ENCODE measurements at regions not wholly inside any gene's neighbourhood (a gene's known extent, or its start where the extent isn't known, plus 50 kb on each side); places are given as distances from the start of the nearest gene placed in this dataset.

DNA sequence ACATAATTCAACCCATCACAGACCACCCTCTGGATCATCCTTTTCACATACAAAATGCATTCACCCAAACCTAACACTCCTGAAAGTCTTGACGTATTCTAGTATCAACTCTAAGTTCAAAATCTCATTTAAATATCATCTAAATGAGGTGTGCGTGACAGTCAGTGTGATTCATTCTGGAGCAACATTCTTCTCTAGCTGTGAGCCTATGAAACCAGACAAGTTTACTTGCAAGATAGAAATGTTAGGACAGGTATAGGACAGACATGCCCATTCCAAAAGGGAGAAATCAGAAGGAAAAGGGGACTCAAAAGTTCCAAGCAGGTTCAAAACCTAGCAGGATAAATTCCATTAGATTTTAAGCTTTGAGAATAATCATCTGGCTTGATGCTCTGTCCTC is 329.7 kb downstream of the CD83 start:
- no peaks in the 10 kb centered on the region for H3K9me3 ChIP-seq (ENCODE audit: control insufficient read depth, insufficient read depth, low read depth, low read length)
- no peaks in the 10 kb centered on the region for H3K27me3 ChIP-seq (ENCODE audit: control insufficient read depth, insufficient read depth, low read length)
- no peak overlapping the region for H3K27ac ChIP-seq (ENCODE audit: low read length)
- intact Hi-C loops (cut with micrococcal nuclease; ENCODE audit: unreplicated experiment) (no loop called here), in situ Hi-C loops (cut with HindIII; ENCODE audit: low pct_unique_long_range_greater_than_20kb, low sequenced_read_pairs) (no loop called here)
- POLR2A ChIA-PET, result no interaction called here
- H3K4me3 ChIP-seq (ENCODE audit: low read depth in 2 of 2, low read length in 2 of 2), result no peak overlapping the region
- H3K4me1 ChIP-seq (ENCODE audit: control insufficient read depth, insufficient read depth, low read length), result no peaks in the 10 kb centered on the region; the same call in 1 of the 2 replicates
- TF ChIP-seq SIN3A (IDR thresholded peaks at IDR 0.05; ENCODE audit: borderline replicate concordance, insufficient read depth, low read depth, low read length), result no peak
- TF ChIP-seq TCF7L2 (IDR thresholded peaks at IDR 0.05; ENCODE audit: low read depth, low read length), result no peak
- TF ChIP-seq, protein P1, sequence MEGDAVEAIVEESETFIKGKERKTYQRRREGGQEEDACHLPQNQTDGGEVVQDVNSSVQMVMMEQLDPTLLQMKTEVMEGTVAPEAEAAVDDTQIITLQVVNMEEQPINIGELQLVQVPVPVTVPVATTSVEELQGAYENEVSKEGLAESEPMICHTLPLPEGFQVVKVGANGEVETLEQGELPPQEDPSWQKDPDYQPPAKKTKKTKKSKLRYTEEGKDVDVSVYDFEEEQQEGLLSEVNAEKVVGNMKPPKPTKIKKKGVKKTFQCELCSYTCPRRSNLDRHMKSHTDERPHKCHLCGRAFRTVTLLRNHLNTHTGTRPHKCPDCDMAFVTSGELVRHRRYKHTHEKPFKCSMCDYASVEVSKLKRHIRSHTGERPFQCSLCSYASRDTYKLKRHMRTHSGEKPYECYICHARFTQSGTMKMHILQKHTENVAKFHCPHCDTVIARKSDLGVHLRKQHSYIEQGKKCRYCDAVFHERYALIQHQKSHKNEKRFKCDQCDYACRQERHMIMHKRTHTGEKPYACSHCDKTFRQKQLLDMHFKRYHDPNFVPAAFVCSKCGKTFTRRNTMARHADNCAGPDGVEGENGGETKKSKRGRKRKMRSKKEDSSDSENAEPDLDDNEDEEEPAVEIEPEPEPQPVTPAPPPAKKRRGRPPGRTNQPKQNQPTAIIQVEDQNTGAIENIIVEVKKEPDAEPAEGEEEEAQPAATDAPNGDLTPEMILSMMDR (IDR thresholded peaks at IDR 0.05), result no peak
- no peak for TF ChIP-seq REST (IDR thresholded peaks at IDR 0.05; ENCODE audit: insufficient read depth in 1 of 2, low read depth in 2 of 2, low read length in 1 of 2)
- no peak for TF ChIP-seq POLR2AphosphoS5 (IDR thresholded peaks at IDR 0.05; ENCODE audit: low read depth, low read length)
- H3K36me3 ChIP-seq (ENCODE audit: control insufficient read depth, insufficient read depth, low read length), result no peaks in the 10 kb centered on the region
- DNase-seq (ENCODE audit: low read depth, low spot score), result no peak
- ATAC-seq, result no peak
- CTCF ChIA-PET, result no interaction called here
- no TSS peak for BruUV-seq (replicated peaks)

DNA sequence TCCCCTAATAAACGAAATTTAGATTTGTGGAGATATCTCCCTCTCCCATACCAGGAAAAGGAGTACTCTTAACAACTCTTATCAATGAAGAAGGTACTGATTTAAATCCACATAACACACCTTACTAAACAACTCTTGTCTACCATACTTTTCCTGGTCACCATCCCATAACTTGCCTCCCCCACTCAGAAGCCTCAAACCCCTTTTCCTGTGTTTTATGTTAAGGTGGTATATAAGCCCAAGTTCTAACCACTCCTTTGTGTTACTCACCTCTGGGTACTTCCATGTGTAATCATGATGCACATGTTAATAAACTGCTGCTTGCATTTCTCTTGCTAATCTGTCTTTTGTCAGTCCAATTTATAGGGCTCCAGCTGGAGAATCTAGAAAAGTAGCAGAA is 330.7 kb downstream of the CD83 start:
- no TSS peak for BruUV-seq (replicated peaks)
- in situ Hi-C loops (cut with HindIII; ENCODE audit: low pct_unique_long_range_greater_than_20kb, low sequenced_read_pairs), result no loop called here
- H3K27ac ChIP-seq (ENCODE audit: low read length), result no peak overlapping the region

More for the DNA sequence above, 330.7 kb downstream of the CD83 start:
- Histone ChIP-seq H3K9me3 (ENCODE audit: control insufficient read depth, insufficient read depth, low read depth, low read length) (no peaks in the 10 kb centered on the region), H3K4me1 (ENCODE audit: control insufficient read depth, insufficient read depth, low read length) (no peaks in the 10 kb centered on the region; the same call in 1 of the 2 replicates), H3K4me3 (ENCODE audit: low read depth in 2 of 2, low read length in 2 of 2) (no peak overlapping the region), H3K27me3 (ENCODE audit: control insufficient read depth, insufficient read depth, low read length) (no peaks in the 10 kb centered on the region), H3K36me3 (ENCODE audit: control insufficient read depth, insufficient read depth, low read length) (no peaks in the 10 kb centered on the region)
- TF ChIP-seq POLR2AphosphoS5 (IDR thresholded peaks at IDR 0.05; ENCODE audit: low read depth, low read length) (no peak), TCF7L2 (IDR thresholded peaks at IDR 0.05; ENCODE audit: low read depth, low read length) (no peak), REST (IDR thresholded peaks at IDR 0.05; ENCODE audit: insufficient read depth in 1 of 2, low read depth in 2 of 2, low read length in 1 of 2) (no peak), SIN3A (IDR thresholded peaks at IDR 0.05; ENCODE audit: borderline replicate concordance, insufficient read depth, low read depth, low read length) (no peak)
- TF ChIP-seq, protein P1 (IDR thresholded peaks at IDR 0.05), result no peak
- POLR2A ChIA-PET, result no interaction called here
- CTCF ChIA-PET, result no interaction called here
- intact Hi-C loops (cut with micrococcal nuclease; ENCODE audit: unreplicated experiment), result no loop called here
- DNase-seq (ENCODE audit: low read depth, low spot score) (no peak), ATAC-seq (no peak)
